GM18505 (cell line): ENCODE measurements at regions not wholly inside any gene's neighbourhood (a gene's known extent, or its start where the extent isn't known, plus 50 kb on each side); places are given as distances from the start of the nearest gene placed in this dataset.

Source experiments
- ATAC-seq: cut with Tn5 transposase; IDR thresholded peaks from one replicate; pipeline ENCODE4 v1.9.1; 2021; ENCODE audit not compliant: unreplicated experiment
- POLR2A ChIP-seq: IDR thresholded peaks from 4 replicates; pipeline ENCODE4 v1.6.1; 2011; ENCODE audit warnings: borderline replicate concordance; ENCODE audit not compliant: insufficient read depth, insufficient read length; ENCODE audit errors: extremely low read depth

DNA sequence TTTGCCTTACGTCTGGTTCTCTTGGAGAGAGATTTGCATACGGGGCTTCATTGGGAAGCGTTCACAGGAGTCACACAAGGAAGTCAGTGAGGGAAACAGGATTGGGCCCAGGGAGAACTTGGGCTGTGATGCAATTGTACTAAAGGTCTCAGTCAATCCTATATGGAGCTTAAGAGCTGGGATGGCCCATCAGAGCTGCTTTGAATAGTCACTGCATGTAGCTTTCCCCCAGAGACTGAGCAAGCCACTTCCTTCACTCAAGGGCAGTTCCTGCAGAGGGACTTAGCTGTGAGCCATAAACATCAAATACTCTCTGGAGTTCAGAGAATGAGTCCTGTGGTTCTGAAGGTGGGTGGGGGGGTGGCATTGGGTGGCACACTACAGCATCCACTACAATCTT is 605.4 kb downstream of the MED13L start:
- ATAC-seq, result no peak
- TF ChIP-seq POLR2A, result no peak

DNA sequence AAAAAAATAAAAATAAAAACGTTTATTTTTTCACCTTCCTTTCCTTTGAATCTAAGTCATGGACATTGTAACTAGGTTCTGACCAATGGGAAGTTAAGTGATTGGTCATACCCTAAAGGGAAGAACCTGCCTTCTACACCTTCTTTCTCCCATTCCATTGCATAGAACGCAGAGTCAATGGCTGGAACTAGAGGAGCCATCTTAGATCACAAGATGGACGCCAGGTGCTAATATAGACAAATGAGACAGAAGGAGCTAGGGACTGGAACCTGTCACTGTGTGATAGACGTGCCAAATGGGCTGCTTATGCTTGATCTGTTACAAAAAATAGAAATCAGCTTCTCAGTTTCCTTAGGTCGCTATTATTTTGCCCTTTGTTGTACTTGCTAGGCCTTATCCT is 606.6 kb downstream of the MED13L start:
- ATAC-seq, result no peak

GRCh38 chr12:115667116-115667515 is 610.4 kb downstream of the MED13L start:
- TF ChIP-seq POLR2A, result no peak
- ATAC-seq, result no peak

More for the DNA sequence above, 606.6 kb downstream of the MED13L start:
- no peak for TF ChIP-seq POLR2A

GRCh38 chr12:115666168-115666567 is 611.3 kb downstream of the MED13L start:
- no peak for ATAC-seq

GRCh38 chr12:115661112-115661511 is 616.4 kb downstream of the MED13L start:
- TF ChIP-seq POLR2A, result no peak
- ATAC-seq, result no peak

More at GRCh38 chr12:115666168-115666567, 611.3 kb downstream of the MED13L start:
- no peak for TF ChIP-seq POLR2A

DNA sequence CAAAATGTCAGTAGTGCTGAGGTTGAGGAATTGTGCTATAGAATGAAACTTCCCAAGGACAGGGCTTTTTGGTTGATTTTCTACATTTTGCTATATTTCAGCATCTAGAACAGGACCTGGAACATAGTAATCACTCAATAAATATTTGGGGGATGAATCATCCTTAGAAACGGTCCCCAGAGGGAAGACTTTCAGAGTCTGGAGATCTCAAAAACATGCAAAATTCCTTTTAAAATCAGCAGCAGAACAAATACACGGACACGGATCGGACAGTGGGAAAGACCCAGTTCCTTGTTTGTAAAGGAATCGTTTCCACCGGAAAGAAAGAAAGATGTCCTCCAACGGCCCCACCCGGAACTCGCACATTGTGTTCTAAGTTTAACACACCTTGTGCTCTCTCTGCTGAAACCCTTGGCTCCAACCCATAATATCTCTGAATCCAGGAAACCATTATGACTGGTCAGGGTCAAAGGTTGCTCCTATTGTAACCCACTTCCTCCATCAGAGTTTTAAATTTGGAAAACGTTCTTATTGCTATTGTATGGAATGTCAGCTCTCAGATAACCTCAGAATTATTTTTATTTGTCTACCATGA is 617.2 kb downstream of the MED13L start:
- ATAC-seq, result no peak
- TF ChIP-seq POLR2A, result no peak

DNA sequence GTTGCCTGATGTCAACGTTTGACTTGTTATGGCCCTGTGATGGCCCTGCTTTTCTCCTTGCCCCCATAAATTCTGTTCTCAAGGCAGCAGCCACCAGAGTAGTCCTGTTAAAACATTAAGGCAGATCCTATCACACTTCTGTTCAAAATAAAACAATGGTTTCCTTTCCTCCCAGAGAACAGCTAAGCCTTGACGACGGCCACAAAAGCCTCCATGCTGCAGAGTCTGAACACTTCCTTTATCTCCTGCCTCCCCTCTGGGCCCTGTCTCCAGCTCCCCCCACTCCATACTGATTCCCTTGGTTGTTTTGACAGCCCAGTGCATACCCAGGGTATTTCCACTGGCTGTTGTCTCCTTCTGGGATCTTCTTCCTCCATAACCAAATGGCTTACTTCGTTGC is 618.1 kb downstream of the MED13L start:
- no peak for TF ChIP-seq POLR2A
- no peak for ATAC-seq

DNA sequence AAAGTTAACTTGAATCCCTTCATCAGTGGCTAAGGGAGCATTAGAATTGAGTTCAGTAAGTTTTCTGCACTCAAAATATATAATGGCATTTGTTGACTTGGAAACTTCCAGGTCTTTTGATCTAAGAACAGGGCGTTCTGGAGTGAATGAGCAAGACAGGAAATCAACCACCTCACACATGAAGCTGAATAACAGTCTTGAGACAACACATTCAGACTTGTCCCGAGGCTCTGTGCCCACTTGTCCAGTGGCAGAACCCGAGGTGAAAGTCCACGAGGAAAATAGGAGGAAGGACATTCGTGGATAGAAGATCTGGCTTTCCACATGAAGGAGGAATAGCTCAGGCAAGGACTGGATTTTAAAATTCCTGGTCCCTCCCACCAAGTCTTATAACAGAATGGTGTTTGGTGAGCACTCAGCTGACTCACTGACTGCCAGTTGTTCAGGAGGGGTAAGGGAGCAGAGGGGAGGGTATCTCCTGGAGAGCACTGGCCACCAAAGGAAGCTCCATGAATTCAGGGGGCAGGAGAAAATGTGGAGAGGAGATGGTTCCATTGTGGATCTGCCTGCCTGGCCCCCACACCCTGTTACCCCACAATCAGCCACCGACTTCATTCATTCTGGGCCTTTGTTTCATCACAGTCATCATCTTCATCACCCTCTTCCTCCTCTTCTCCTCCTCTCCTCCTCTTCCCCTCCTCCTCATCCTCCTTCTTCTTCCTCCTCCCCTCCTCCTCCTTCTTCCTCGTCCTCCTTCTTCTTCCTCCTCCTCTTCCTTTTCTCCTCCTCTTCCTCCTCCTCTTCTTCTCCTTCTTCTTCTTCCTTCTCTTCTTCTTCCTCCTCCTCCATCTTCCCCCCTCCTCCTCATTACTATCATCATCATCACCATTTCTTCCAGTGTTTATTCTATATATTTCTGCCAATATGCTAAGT is 620.1 kb downstream of the MED13L start:
- TF ChIP-seq POLR2A, result no peak
- no peak for ATAC-seq

DNA sequence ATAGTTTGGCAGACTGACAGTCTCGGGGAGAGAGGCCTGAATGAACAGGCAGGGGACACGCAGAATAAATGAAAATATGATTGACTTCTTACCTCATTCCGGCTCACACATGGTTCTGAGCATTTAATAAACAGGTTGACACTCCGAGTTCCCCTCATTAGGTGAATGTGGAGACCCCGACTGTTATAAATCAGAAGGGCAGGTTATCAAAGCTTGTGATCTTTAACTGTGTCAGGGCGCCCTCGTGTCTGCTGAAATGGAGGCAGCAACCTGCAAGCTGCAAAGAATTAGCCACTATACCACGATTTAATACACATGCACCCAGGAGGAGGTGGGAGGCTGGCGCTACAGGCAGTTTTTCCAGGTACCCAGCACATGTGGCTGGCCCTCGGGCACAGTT is 627.5 kb downstream of the MED13L start:
- no peak for ATAC-seq
- TF ChIP-seq POLR2A, result no peak

DNA sequence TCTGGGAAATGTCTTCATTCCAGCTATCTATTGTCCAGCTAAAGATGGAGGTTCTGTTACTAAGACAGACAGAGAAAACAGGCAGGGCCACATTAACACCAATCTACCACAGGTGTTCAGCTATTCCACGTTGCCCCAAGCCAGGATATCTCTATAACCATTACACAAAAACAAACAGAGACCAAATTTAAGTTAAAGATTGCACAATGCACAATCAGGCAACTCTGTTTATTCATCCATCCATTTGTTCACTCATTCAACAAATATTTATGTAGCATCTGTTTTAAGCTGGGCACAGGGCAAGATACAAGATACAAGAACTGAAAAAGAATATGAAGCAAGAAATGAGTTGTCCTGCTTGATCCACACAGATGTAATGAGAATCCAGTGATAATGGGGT is 629.0 kb downstream of the MED13L start:
- TF ChIP-seq POLR2A, result no peak
- ATAC-seq, result no peak

DNA sequence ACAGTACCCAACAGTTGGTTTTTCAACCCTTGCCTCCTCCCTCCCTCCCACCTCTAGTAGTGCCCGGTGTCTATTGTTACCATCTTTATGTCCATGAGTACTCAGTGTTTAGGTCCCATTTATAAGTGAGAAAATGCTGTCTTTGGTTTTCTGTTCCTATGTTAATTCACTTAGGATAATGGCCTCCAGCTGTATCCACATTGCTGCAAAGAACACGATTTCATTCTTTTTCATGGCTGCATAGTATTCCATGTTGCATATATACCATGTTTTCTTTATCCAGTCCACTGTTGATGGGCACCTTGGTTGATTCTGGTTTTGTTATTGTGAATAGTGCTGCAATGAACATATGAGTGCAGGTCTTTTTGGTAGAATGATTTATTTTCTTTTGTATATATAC is 631.3 kb downstream of the MED13L start:
- no peak for ATAC-seq
- TF ChIP-seq POLR2A, result no peak

GRCh38 chr12:115640929-115641328 is 636.6 kb downstream of the MED13L start:
- TF ChIP-seq POLR2A, result no peak
- ATAC-seq, result no peak

- no peak for ATAC-seq
- no peak for TF ChIP-seq POLR2A
These were observed 637.9 kb downstream of the MED13L start for GRCh38 chr12:115639648-115640012.
